ENCODE measurements at regions not wholly inside any gene's neighbourhood (a gene's known extent, or its start where the extent isn't known, plus 50 kb on each side); places are given as distances from the start of the nearest gene placed in this dataset.

DNA sequence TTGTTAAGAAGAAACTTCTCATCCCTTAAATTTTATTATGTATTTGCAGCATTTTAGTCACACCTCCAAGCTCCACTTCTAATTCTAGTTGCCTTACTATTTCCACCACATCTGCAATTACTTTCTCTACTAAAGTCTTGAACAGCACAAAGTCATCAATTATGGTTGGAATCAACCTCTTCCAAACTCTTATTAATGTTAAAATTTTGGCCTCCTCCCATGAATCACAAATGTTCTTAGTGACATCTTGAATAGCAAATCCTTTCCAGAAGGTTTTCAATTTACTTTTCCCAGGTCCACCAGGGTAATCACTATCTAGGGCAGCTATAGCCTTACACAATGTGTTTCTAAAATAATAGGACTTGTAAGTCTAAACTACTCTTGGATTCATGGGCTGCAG, 126.3 kb upstream of the POM121L12 start:
- H3K36me3 ChIP-seq (ENCODE audit: control insufficient read depth in 2 of 4, insufficient read depth in 4 of 4, low read length in 3 of 4), result no peaks in the 10 kb centered on the region
- no peak overlapping the region for H2AFZ ChIP-seq (ENCODE audit: low read length)
- no peak overlapping the region for H3K4ac ChIP-seq (replicated peaks; ENCODE audit: insufficient read length, low read depth, low read length)
- no peaks in the 10 kb centered on the region for H4K20me1 ChIP-seq (replicated peaks in 1 of 2; ENCODE audit: control insufficient read depth in 1 of 2, insufficient read depth in 2 of 2, low read length in 2 of 2)
- no peak overlapping the region for H3K4me3 ChIP-seq (ENCODE audit: extremely low read depth in 1 of 4, insufficient read depth in 2 of 4, low read depth in 3 of 4, low read length in 4 of 4)
- H4K5ac ChIP-seq (ENCODE audit: insufficient read length, low read depth, low read length), result no peak overlapping the region
- H4K8ac ChIP-seq (ENCODE audit: extremely low read depth, insufficient read depth, low read length), result no peak overlapping the region
- CTCF ChIA-PET (ENCODE audit: partially characterized antibody), result interaction anchor here (0.7 kb wide), 1 partner anchor 831 kb away, joined by 3 read pairs; no protein-coding TSS in a partner anchor
- H2BK5ac ChIP-seq (ENCODE audit: low read depth, low read length), result no peak overlapping the region
- no peaks in the 10 kb centered on the region for H3K4me1 ChIP-seq (replicated peaks in 1 of 4; ENCODE audit: control insufficient read depth in 3 of 4, insufficient read depth in 4 of 4, low read length in 3 of 4)
- no peak overlapping the region for H2BK12ac ChIP-seq (ENCODE audit: low read depth, low read length)
- no peak overlapping the region for H3K18ac ChIP-seq (ENCODE audit: extremely low read depth, low read length)
- no peak overlapping the region for H3K27ac ChIP-seq (ENCODE audit: low read depth, low read length)
- H3K79me2 ChIP-seq (ENCODE audit: control insufficient read depth in 1 of 2, insufficient read depth in 2 of 2, low read length in 2 of 2), result no peaks in the 10 kb centered on the region
- POLR2A ChIA-PET (ENCODE audit: partially characterized antibody), result no interaction called here
- H2BK120ac ChIP-seq (replicated peaks; ENCODE audit: low read depth, low read length), result no peak overlapping the region
- H3K23me2 ChIP-seq (ENCODE audit: low read depth, low read length), result no peaks in the 10 kb centered on the region
- H2BK15ac ChIP-seq (ENCODE audit: low read length), result no peak overlapping the region
- no peak overlapping the region for H3K14ac ChIP-seq (ENCODE audit: insufficient read length)
- no peak overlapping the region for H2BK20ac ChIP-seq (ENCODE audit: low read length)
- H4K91ac ChIP-seq (replicated peaks; ENCODE audit: insufficient read length, low read length), result no peak overlapping the region
- no peak overlapping the region for H3K23ac ChIP-seq (ENCODE audit: insufficient read length)
- H3K79me1 ChIP-seq (ENCODE audit: low read depth, low read length), result no peaks in the 10 kb centered on the region
- DNase-seq (ENCODE audit: low read depth in 1 of 2, low spot score in 2 of 2) (no peak), FAIRE-seq (no peak)
- H2AK5ac ChIP-seq (ENCODE audit: low read depth, low read length), result no peak overlapping the region
- H3K27me3 ChIP-seq (replicated peaks in 1 of 4; ENCODE audit: control insufficient read depth in 3 of 4, extremely low read depth in 1 of 4, insufficient read depth in 3 of 4, low read length in 3 of 4), result no peaks in the 10 kb centered on the region
- no peak overlapping the region for H3K56ac ChIP-seq (replicated peaks; ENCODE audit: insufficient read length, low read depth, low read length)
- peaks cover 13 to 16% of the 10 kb centered on the region in 2 experiments for H3K9me3 ChIP-seq (ENCODE audit: insufficient read depth in 2 of 2, low read depth in 1 of 2, low read length in 1 of 2)
- no peak overlapping the region for H3K9ac ChIP-seq (replicated peaks in 1 of 4; ENCODE audit: extremely low read depth in 1 of 4, low read depth in 3 of 4, low read length in 3 of 4)
- H3K4me2 ChIP-seq (ENCODE audit: insufficient read depth in 1 of 2, low read depth in 2 of 2, low read length in 2 of 2), result no peak overlapping the region
- TF ChIP-seq SIX5 (IDR thresholded peaks at IDR 0.05; ENCODE audit: low read depth, low read length) (no peak), GTF2F1 (IDR thresholded peaks at IDR 0.05; ENCODE audit: borderline replicate concordance, low read depth, low read length) (no peak), CTBP2 (IDR thresholded peaks at IDR 0.05; ENCODE audit: borderline replicate concordance, insufficient read depth, insufficient read length, low read length) (no peak), TCF12 (IDR thresholded peaks at IDR 0.05; ENCODE audit: low read depth, low read length) (no peak), RNF2 (IDR thresholded peaks at IDR 0.05; ENCODE audit: borderline replicate concordance, low read depth, low read length, missing control alignments, poor library complexity, severe bottlenecking) (no peak), EZH2 (IDR thresholded peaks at IDR 0.05; ENCODE audit: low read depth, low read length, severe bottlenecking) (no peak), RXRA (IDR thresholded peaks at IDR 0.05; ENCODE audit: insufficient read depth, low read depth, low read length) (no peak), HDAC2 (IDR thresholded peaks at IDR 0.05; ENCODE audit: borderline replicate concordance in 1 of 2, low read depth in 2 of 2, low read length in 2 of 2) (no peak), CBX5 (IDR thresholded peaks at IDR 0.05; ENCODE audit: low read depth, low read length) (no peak), SIN3A (conservative IDR thresholded peaks at IDR 0.05 in 1 of 2, IDR thresholded peaks at IDR 0.05 in 1 of 2; ENCODE audit: low read depth in 1 of 2, low read length in 2 of 2) (no peak), SP2 (IDR thresholded peaks at IDR 0.05; ENCODE audit: low read length) (no peak)
- TF ChIP-seq, protein P1, sequence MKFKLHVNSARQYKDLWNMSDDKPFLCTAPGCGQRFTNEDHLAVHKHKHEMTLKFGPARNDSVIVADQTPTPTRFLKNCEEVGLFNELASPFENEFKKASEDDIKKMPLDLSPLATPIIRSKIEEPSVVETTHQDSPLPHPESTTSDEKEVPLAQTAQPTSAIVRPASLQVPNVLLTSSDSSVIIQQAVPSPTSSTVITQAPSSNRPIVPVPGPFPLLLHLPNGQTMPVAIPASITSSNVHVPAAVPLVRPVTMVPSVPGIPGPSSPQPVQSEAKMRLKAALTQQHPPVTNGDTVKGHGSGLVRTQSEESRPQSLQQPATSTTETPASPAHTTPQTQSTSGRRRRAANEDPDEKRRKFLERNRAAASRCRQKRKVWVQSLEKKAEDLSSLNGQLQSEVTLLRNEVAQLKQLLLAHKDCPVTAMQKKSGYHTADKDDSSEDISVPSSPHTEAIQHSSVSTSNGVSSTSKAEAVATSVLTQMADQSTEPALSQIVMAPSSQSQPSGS (IDR thresholded peaks at IDR 0.05; ENCODE audit: low read length), result no peak
- TF ChIP-seq, protein P2, sequence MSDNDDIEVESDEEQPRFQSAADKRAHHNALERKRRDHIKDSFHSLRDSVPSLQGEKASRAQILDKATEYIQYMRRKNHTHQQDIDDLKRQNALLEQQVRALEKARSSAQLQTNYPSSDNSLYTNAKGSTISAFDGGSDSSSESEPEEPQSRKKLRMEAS (IDR thresholded peaks at IDR 0.05), result no peak

Measured in H1 (cell line).